CD8-positive, alpha-beta memory T cell (primary cell): ENCODE measurements at regions not wholly inside any gene's neighbourhood (a gene's known extent, or its start where the extent isn't known, plus 50 kb on each side); places are given as distances from the start of the nearest gene placed in this dataset.

Source experiments
- CTCF ChIA-PET: fragments of 350-600 bp; sonication (Branson Sonifier 250); formaldehyde crosslinking; loops from one replicate; lab custom pipeline; 2021; ENCODE audit warnings: antibody characterized with exemption; lab: Charles Lee
- POLR2A ChIA-PET: fragments of 350-600 bp; sonication (Branson Sonifier 250); formaldehyde crosslinking; loops from one replicate; lab custom pipeline; 2021; ENCODE audit warnings: antibody characterized with exemption; lab: Charles Lee
- DNase-seq, 5 donors: peaks; one replicate each; pipeline versions ENCODE4 v3.0.0 to v3.0.0-alpha.2; 2020 to 2022; ENCODE audit warnings: mixed read lengths in 1 of 5
- H3K27ac ChIP-seq: one replicate; pipeline ENCODE4 v1.7.0; 2013; ENCODE audit warnings: low read depth, mild to moderate bottlenecking, low read length, moderate library complexity
- H3K27me3 ChIP-seq: 2 replicates; pipeline ENCODE4 v1.7.0; 2013; ENCODE audit warnings: low read length, mild to moderate bottlenecking; ENCODE audit not compliant: insufficient read depth, poor library complexity, severe bottlenecking
- H3K36me3 ChIP-seq: 2 replicates; pipeline ENCODE4 v1.7.0; 2013; ENCODE audit warnings: mild to moderate bottlenecking, low read length, moderate library complexity; ENCODE audit not compliant: insufficient read depth
- H3K4me1 ChIP-seq: 2 replicates; pipeline ENCODE4 v1.7.0; 2013; ENCODE audit warnings: mild to moderate bottlenecking, low read length, moderate library complexity; ENCODE audit not compliant: insufficient read depth
- H3K4me3 ChIP-seq: 2 replicates; pipeline ENCODE4 v1.7.0; 2013; ENCODE audit warnings: mild to moderate bottlenecking, low read length
- H3K9me3 ChIP-seq: 2 replicates; pipeline ENCODE4 v1.7.0; 2013; ENCODE audit warnings: mild to moderate bottlenecking, low read length
- H3K27ac Mint-ChIP-seq, 8 donors: one replicate each; pipeline ENCODE4 v1.8.0; 2020 to 2021; ENCODE audit warnings: mixed read lengths in 8 of 8, mild to moderate bottlenecking in 6 of 8, inconsistent platforms in 3 of 8, moderate library complexity in 3 of 8
- H3K27me3 Mint-ChIP-seq, 2 donors: one replicate each; pipeline ENCODE4 v1.8.0; 2020 to 2021; ENCODE audit warnings: mixed read lengths in 2 of 2, mild to moderate bottlenecking in 1 of 2, moderate library complexity in 1 of 2
- H3K36me3 Mint-ChIP-seq, 3 donors: one replicate each; pipeline ENCODE4 v1.8.0; 2020 to 2021; ENCODE audit warnings: mixed read lengths in 3 of 3, inconsistent platforms in 1 of 3, mild to moderate bottlenecking in 1 of 3
- H3K4me1 Mint-ChIP-seq, 3 donors: one replicate each; pipeline ENCODE4 v1.8.0; 2020 to 2021; ENCODE audit warnings: mixed read lengths in 3 of 3, inconsistent platforms in 1 of 3, mild to moderate bottlenecking in 1 of 3
- H3K4me3 Mint-ChIP-seq, 7 donors: one replicate each; pipeline ENCODE4 v1.8.0; 2020 to 2021; ENCODE audit warnings: mixed read lengths in 7 of 7, mild to moderate bottlenecking in 6 of 7, moderate library complexity in 4 of 7, inconsistent platforms in 2 of 7
- H3K9me3 Mint-ChIP-seq, 5 donors: one replicate each; pipeline ENCODE4 v1.8.0; 2020 to 2022; ENCODE audit warnings: mixed read lengths in 5 of 5, mild to moderate bottlenecking in 3 of 5, moderate library complexity in 2 of 5, inconsistent platforms in 1 of 5

- H3K36me3 ChIP-seq: no peaks in the 10 kb centered on the region
- H3K4me1 ChIP-seq: no peaks in the 10 kb centered on the region
- Mint-ChIP-seq H3K9me3 (peaks cover 0 to 34% (median 6%) of the 10 kb centered on the region in 5 donors), H3K36me3 (no peaks in the 10 kb centered on the region), H3K4me1 (no peaks in the 10 kb centered on the region), H3K4me3 (no peak overlapping the region), H3K27ac (no peak overlapping the region), H3K27me3 (peaks cover 0 to 1% of the 10 kb centered on the region in 2 donors)
- ChIA-PET POLR2A (no interaction called here), CTCF (no interaction called here)
- no peak overlapping the region for H3K4me3 ChIP-seq
- H3K27ac ChIP-seq: no peak overlapping the region
- no peaks in the 10 kb centered on the region for H3K27me3 ChIP-seq
- no peaks in the 10 kb centered on the region for H3K9me3 ChIP-seq
- no peak for DNase-seq
Measured at GRCh38 chr7:9083837-9084236, 650.4 kb downstream of the NXPH1 start.

GRCh38 chr7:9091282-9091681 lies 657.9 kb downstream of the NXPH1 start:
- no peaks in the 10 kb centered on the region for H3K36me3 ChIP-seq
- Mint-ChIP-seq H3K4me3 (no peak overlapping the region), H3K9me3 (peaks cover 2 to 28% (median 9%) of the 10 kb centered on the region in 5 donors), H3K36me3 (no peaks in the 10 kb centered on the region), H3K27ac (peak overlapping the region in 1 of 8 donors; percentile 85), H3K27me3 (no peaks in the 10 kb centered on the region), H3K4me1 (no peaks in the 10 kb centered on the region)
- POLR2A ChIA-PET: no interaction called here
- CTCF ChIA-PET: no interaction called here
- H3K4me1 ChIP-seq: no peaks in the 10 kb centered on the region
- H3K9me3 ChIP-seq: no peaks in the 10 kb centered on the region
- H3K27me3 ChIP-seq: no peaks in the 10 kb centered on the region
- no peak for DNase-seq
- H3K27ac ChIP-seq: no peak overlapping the region
- no peak overlapping the region for H3K4me3 ChIP-seq

GRCh38 chr7:9097565-9098060 lies 664.2 kb downstream of the NXPH1 start:
- no peaks in the 10 kb centered on the region for H3K4me1 Mint-ChIP-seq
- no peak for DNase-seq
- no peak overlapping the region for H3K27ac Mint-ChIP-seq
- H3K36me3 Mint-ChIP-seq: no peaks in the 10 kb centered on the region
- no peak overlapping the region for H3K27ac ChIP-seq
- H3K27me3 ChIP-seq: no peaks in the 10 kb centered on the region
- no peak overlapping the region for H3K4me3 ChIP-seq
- H3K36me3 ChIP-seq: no peaks in the 10 kb centered on the region
- POLR2A ChIA-PET: no interaction called here
- H3K9me3 ChIP-seq: no peaks in the 10 kb centered on the region
- no peak overlapping the region for H3K4me3 Mint-ChIP-seq
- CTCF ChIA-PET: no interaction called here
- H3K9me3 Mint-ChIP-seq: peaks cover 1 to 42% (median 8%) of the 10 kb centered on the region in 5 donors
- H3K4me1 ChIP-seq: no peaks in the 10 kb centered on the region
- no peaks in the 10 kb centered on the region for H3K27me3 Mint-ChIP-seq

- H3K36me3 Mint-ChIP-seq: no peaks in the 10 kb centered on the region
- DNase-seq: no peak
- H3K27me3 Mint-ChIP-seq: no peaks in the 10 kb centered on the region
Measured at GRCh38 chr7:9100289-9100688, 666.9 kb downstream of the NXPH1 start.

GRCh38 chr7:9102846-9103245 lies 669.4 kb downstream of the NXPH1 start:
- H3K27me3 Mint-ChIP-seq: no peaks in the 10 kb centered on the region
- no peak overlapping the region for H3K4me3 Mint-ChIP-seq
- no peak overlapping the region for H3K27ac Mint-ChIP-seq
- POLR2A ChIA-PET: no interaction called here
- H3K36me3 Mint-ChIP-seq: no peaks in the 10 kb centered on the region
- H3K27ac ChIP-seq: no peak overlapping the region
- H3K9me3 ChIP-seq: no peaks in the 10 kb centered on the region
- DNase-seq: no peak
- no peak overlapping the region for H3K4me3 ChIP-seq
- CTCF ChIA-PET: no interaction called here
- H3K4me1 Mint-ChIP-seq: no peaks in the 10 kb centered on the region
- H3K4me1 ChIP-seq: no peaks in the 10 kb centered on the region
- H3K36me3 ChIP-seq: no peaks in the 10 kb centered on the region
- H3K9me3 Mint-ChIP-seq: peaks cover 0 to 23% (median 7%) of the 10 kb centered on the region in 5 donors
- no peaks in the 10 kb centered on the region for H3K27me3 ChIP-seq

More at GRCh38 chr7:9100289-9100688, 666.9 kb downstream of the NXPH1 start:
- Histone ChIP-seq H3K9me3 (no peaks in the 10 kb centered on the region), H3K4me3 (no peak overlapping the region), H3K36me3 (no peaks in the 10 kb centered on the region), H3K27me3 (no peaks in the 10 kb centered on the region), H3K27ac (no peak overlapping the region), H3K4me1 (no peaks in the 10 kb centered on the region)
- POLR2A ChIA-PET: no interaction called here
- Mint-ChIP-seq H3K4me1 (no peaks in the 10 kb centered on the region), H3K27ac (no peak overlapping the region), H3K4me3 (no peak overlapping the region), H3K9me3 (peaks cover 1 to 33% (median 4%) of the 10 kb centered on the region in 5 donors)
- CTCF ChIA-PET: no interaction called here

GRCh38 chr7:9106747-9107146 lies 673.3 kb downstream of the NXPH1 start:
- Mint-ChIP-seq H3K9me3 (peaks cover 5 to 40% (median 20%) of the 10 kb centered on the region in 5 donors), H3K27ac (no peak overlapping the region), H3K27me3 (no peaks in the 10 kb centered on the region), H3K36me3 (no peaks in the 10 kb centered on the region), H3K4me1 (no peaks in the 10 kb centered on the region), H3K4me3 (no peak overlapping the region)
- Histone ChIP-seq H3K9me3 (no peaks in the 10 kb centered on the region), H3K4me3 (no peak overlapping the region), H3K36me3 (no peaks in the 10 kb centered on the region), H3K4me1 (no peaks in the 10 kb centered on the region), H3K27ac (no peak overlapping the region), H3K27me3 (no peaks in the 10 kb centered on the region)
- CTCF ChIA-PET: no interaction called here
- no peak for DNase-seq
- POLR2A ChIA-PET: no interaction called here

- no peak overlapping the region for H3K27ac Mint-ChIP-seq
- no peaks in the 10 kb centered on the region for H3K36me3 Mint-ChIP-seq
- Histone ChIP-seq H3K4me1 (no peaks in the 10 kb centered on the region), H3K36me3 (no peaks in the 10 kb centered on the region), H3K27ac (no peak overlapping the region), H3K27me3 (no peaks in the 10 kb centered on the region), H3K4me3 (no peak overlapping the region), H3K9me3 (no peaks in the 10 kb centered on the region)
- no peak for DNase-seq
- H3K4me1 Mint-ChIP-seq: no peaks in the 10 kb centered on the region
- H3K4me3 Mint-ChIP-seq: no peak overlapping the region
- ChIA-PET CTCF (no interaction called here), POLR2A (no interaction called here)
- peaks cover 2 to 14% (median 4%) of the 10 kb centered on the region in 5 donors for H3K9me3 Mint-ChIP-seq
- no peaks in the 10 kb centered on the region for H3K27me3 Mint-ChIP-seq
Measured at GRCh38 chr7:9120331-9120730, 686.9 kb downstream of the NXPH1 start.

GRCh38 chr7:9124320-9124719 lies 690.9 kb downstream of the NXPH1 start:
- DNase-seq: no peak
- Histone ChIP-seq H3K4me1 (no peaks in the 10 kb centered on the region), H3K4me3 (no peak overlapping the region), H3K9me3 (no peaks in the 10 kb centered on the region), H3K27me3 (no peaks in the 10 kb centered on the region), H3K36me3 (no peaks in the 10 kb centered on the region), H3K27ac (no peak overlapping the region)
- Mint-ChIP-seq H3K9me3 (peaks cover 0 to 25% (median 5%) of the 10 kb centered on the region in 5 donors), H3K27me3 (no peaks in the 10 kb centered on the region), H3K4me1 (no peaks in the 10 kb centered on the region), H3K27ac (no peak overlapping the region), H3K36me3 (no peaks in the 10 kb centered on the region), H3K4me3 (no peak overlapping the region)
- CTCF ChIA-PET: no interaction called here
- POLR2A ChIA-PET: no interaction called here

- POLR2A ChIA-PET: no interaction called here
- Histone ChIP-seq H3K4me3 (no peak overlapping the region), H3K27me3 (no peaks in the 10 kb centered on the region), H3K27ac (no peak overlapping the region), H3K4me1 (no peaks in the 10 kb centered on the region), H3K9me3 (no peaks in the 10 kb centered on the region), H3K36me3 (no peaks in the 10 kb centered on the region)
- no peak overlapping the region for H3K4me3 Mint-ChIP-seq
- H3K9me3 Mint-ChIP-seq: peaks cover 0 to 25% (median 6%) of the 10 kb centered on the region in 5 donors
- no peaks in the 10 kb centered on the region for H3K4me1 Mint-ChIP-seq
- H3K36me3 Mint-ChIP-seq: no peaks in the 10 kb centered on the region
- no peaks in the 10 kb centered on the region for H3K27me3 Mint-ChIP-seq
- DNase-seq: no peak
- no peak overlapping the region for H3K27ac Mint-ChIP-seq
- CTCF ChIA-PET: no interaction called here
Measured at GRCh38 chr7:9125246-9125645, 691.8 kb downstream of the NXPH1 start.
